ENCODE measurements at regions not wholly inside any gene's neighbourhood (a gene's known extent, or its start where the extent isn't known, plus 50 kb on each side); places are given as distances from the start of the nearest gene placed in this dataset.

GRCh38 chr5:143761663-143762062 lies 50.3 kb upstream of the HMHB1 start:
- Histone ChIP-seq H3K4me3 (ENCODE audit: low read depth in 1 of 3, low read length in 3 of 3) (no peak overlapping the region), H3K9me3 (ENCODE audit: control insufficient read depth in 2 of 2, insufficient read depth in 1 of 2, low read depth in 1 of 2, low read length in 1 of 2) (no peaks in the 10 kb centered on the region), H3K27me3 (ENCODE audit: control insufficient read depth in 3 of 3, insufficient read depth in 3 of 3, low read length in 3 of 3) (peaks cover 0 to 3% (median 0%) of the 10 kb centered on the region in 3 donors), H3K4me1 (ENCODE audit: control insufficient read depth in 3 of 3, insufficient read depth in 2 of 3, low read depth in 1 of 3, low read length in 2 of 3) (no peaks in the 10 kb centered on the region), H3K27ac (ENCODE audit: low read depth in 1 of 3, low read length in 2 of 3) (no peak overlapping the region), H3K36me3 (ENCODE audit: control insufficient read depth in 3 of 3, insufficient read depth in 2 of 3, low read depth in 1 of 3, low read length in 3 of 3) (no peaks in the 10 kb centered on the region)
- no peak for FAIRE-seq
- 78 to 84% (median 80%) methylated on average over 3 of the region's 3 CpGs for WGBS, 3 donors
- DNase-seq: no peak

- no peak overlapping the region for H3K4me3 ChIP-seq (ENCODE audit: low read depth in 1 of 3, low read length in 3 of 3)
- no peaks in the 10 kb centered on the region for H3K4me1 ChIP-seq (ENCODE audit: control insufficient read depth in 3 of 3, insufficient read depth in 2 of 3, low read depth in 1 of 3, low read length in 2 of 3)
- no peaks in the 10 kb centered on the region for H3K9me3 ChIP-seq (ENCODE audit: control insufficient read depth in 2 of 2, insufficient read depth in 1 of 2, low read depth in 1 of 2, low read length in 1 of 2)
- 88 to 95% (median 95%) methylated on average over 1 of the region's 1 CpG for WGBS, 3 donors
- H3K36me3 ChIP-seq (ENCODE audit: control insufficient read depth in 3 of 3, insufficient read depth in 2 of 3, low read depth in 1 of 3, low read length in 3 of 3): no peaks in the 10 kb centered on the region
- no peak for DNase-seq
- peaks cover 0 to 3% (median 0%) of the 10 kb centered on the region in 3 donors for H3K27me3 ChIP-seq (ENCODE audit: control insufficient read depth in 3 of 3, insufficient read depth in 3 of 3, low read length in 3 of 3)
- H3K27ac ChIP-seq (ENCODE audit: low read depth in 1 of 3, low read length in 2 of 3): no peak overlapping the region
- no peak for FAIRE-seq
These were observed 51.2 kb upstream of the HMHB1 start for GRCh38 chr5:143760755-143761154.

DNA sequence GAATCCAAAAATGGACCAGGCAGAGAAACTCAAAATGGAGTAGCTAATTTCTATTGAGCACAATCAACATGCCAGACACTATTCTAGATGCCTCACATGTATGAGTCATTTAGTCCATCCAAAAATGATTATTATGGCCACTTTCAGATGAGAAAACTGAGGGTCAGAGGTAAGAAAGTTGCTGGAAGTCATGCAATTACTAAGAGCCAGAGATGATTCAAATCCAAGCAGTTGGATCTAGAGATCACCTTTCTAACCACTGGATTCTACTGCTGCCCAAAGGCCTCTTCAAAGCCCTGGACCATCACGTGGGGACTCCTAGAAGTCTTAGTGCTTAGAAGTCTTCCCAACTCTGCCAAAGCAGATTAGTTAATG lies 51.8 kb upstream of the HMHB1 start:
- Histone ChIP-seq H3K27ac (ENCODE audit: low read depth in 1 of 3, low read length in 2 of 3) (no peak overlapping the region), H3K9me3 (ENCODE audit: control insufficient read depth in 2 of 2, insufficient read depth in 1 of 2, low read depth in 1 of 2, low read length in 1 of 2) (no peaks in the 10 kb centered on the region), H3K4me3 (ENCODE audit: low read depth in 1 of 3, low read length in 3 of 3) (no peak overlapping the region), H3K36me3 (ENCODE audit: control insufficient read depth in 3 of 3, insufficient read depth in 2 of 3, low read depth in 1 of 3, low read length in 3 of 3) (no peaks in the 10 kb centered on the region), H3K27me3 (ENCODE audit: control insufficient read depth in 3 of 3, insufficient read depth in 3 of 3, low read length in 3 of 3) (peaks cover 0 to 3% (median 0%) of the 10 kb centered on the region in 3 donors), H3K4me1 (ENCODE audit: control insufficient read depth in 3 of 3, insufficient read depth in 2 of 3, low read depth in 1 of 3, low read length in 2 of 3) (no peaks in the 10 kb centered on the region)
- no peak for DNase-seq
- FAIRE-seq: no peak
- 39 to 73% (median 44%) methylated on average over 1 of the region's 1 CpG for WGBS, 3 donors

DNA sequence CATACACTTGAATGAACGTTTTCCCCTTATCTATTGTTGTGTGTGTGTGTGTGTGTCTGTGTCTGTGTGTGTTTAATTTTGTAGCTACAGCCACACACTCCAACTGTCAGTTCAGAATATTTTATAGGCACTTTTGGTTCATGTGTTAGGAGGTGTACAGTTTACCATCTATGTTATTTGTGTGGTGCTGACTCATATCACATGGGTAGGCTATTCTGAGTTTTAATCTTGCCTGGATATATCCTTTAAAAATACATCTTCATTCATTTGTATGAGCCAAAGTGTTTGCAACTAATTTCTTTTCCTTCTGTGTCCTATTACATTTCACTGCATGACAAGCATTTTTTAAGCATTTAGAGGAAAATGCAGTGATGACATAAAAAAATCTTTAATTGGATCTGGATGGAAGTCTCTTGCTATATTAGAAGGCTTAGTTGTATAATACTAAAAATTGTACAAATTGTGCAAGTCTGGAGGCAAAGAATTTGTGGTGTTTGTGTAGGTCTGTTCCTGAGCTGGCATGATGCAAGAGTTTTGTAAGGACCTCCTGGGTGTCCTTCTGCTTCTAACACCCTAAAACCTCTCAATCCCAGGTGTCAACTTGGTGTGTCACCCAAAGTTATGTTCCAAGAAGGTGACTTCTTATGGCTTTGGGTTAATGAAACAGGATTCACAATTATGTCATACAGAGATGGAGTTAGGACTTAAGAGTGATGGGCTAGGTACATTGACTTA lies 52.4 kb upstream of the HMHB1 start:
- WGBS, 3 donors: 10 to 33% (median 16%) methylated on average over 1 of the region's 1 CpG
- no peaks in the 10 kb centered on the region for H3K36me3 ChIP-seq (ENCODE audit: control insufficient read depth in 3 of 3, insufficient read depth in 2 of 3, low read depth in 1 of 3, low read length in 3 of 3)
- no peaks in the 10 kb centered on the region for H3K9me3 ChIP-seq (ENCODE audit: control insufficient read depth in 2 of 2, insufficient read depth in 1 of 2, low read depth in 1 of 2, low read length in 1 of 2)
- no peak for FAIRE-seq
- H3K4me1 ChIP-seq (ENCODE audit: control insufficient read depth in 3 of 3, insufficient read depth in 2 of 3, low read depth in 1 of 3, low read length in 2 of 3): no peaks in the 10 kb centered on the region
- no peak overlapping the region for H3K4me3 ChIP-seq (ENCODE audit: low read depth in 1 of 3, low read length in 3 of 3)
- H3K27me3 ChIP-seq (ENCODE audit: control insufficient read depth in 3 of 3, insufficient read depth in 3 of 3, low read length in 3 of 3): peaks cover 0 to 3% (median 0%) of the 10 kb centered on the region in 3 donors
- no peak overlapping the region for H3K27ac ChIP-seq (ENCODE audit: low read depth in 1 of 3, low read length in 2 of 3)
- DNase-seq: no peak

DNA sequence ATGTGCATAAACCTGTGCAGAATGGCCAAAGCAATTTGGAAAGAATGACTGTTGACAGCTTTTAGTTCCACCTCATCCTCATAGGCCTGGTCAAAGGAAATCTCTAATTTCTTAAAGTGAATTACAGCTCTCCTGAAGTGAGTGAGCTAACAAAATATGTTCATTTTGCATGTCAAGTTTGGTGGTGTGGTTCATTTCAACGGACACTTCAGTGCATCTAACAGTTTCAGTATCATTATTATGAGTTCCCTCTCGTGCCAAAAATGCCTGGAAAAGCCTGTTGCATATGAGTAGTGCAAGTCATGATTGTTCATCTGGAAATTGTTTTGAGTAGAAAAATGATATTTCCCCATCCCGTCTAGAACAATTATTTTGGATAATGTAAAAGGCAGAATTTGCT lies 53.2 kb upstream of the HMHB1 start:
- DNase-seq (no peak), FAIRE-seq (no peak)

GRCh38 chr5:143758015-143758414 lies 53.9 kb upstream of the HMHB1 start:
- Histone ChIP-seq H3K27ac (ENCODE audit: low read depth in 1 of 3, low read length in 2 of 3) (no peak overlapping the region), H3K4me3 (ENCODE audit: low read depth in 1 of 3, low read length in 3 of 3) (peak overlapping the region in 1 of 3 donors; percentile 6), H3K36me3 (ENCODE audit: control insufficient read depth in 3 of 3, insufficient read depth in 2 of 3, low read depth in 1 of 3, low read length in 3 of 3) (no peaks in the 10 kb centered on the region), H3K4me1 (ENCODE audit: control insufficient read depth in 3 of 3, insufficient read depth in 2 of 3, low read depth in 1 of 3, low read length in 2 of 3) (no peaks in the 10 kb centered on the region), H3K27me3 (ENCODE audit: control insufficient read depth in 3 of 3, insufficient read depth in 3 of 3, low read length in 3 of 3) (peaks cover 0 to 3% (median 0%) of the 10 kb centered on the region in 3 donors), H3K9me3 (ENCODE audit: control insufficient read depth in 2 of 2, insufficient read depth in 1 of 2, low read depth in 1 of 2, low read length in 1 of 2) (no peaks in the 10 kb centered on the region)
- FAIRE-seq (no peak), DNase-seq (no peak)
- 84 to 89% (median 88%) methylated on average over 2 of the region's 2 CpGs for WGBS, 3 donors

More for the DNA sequence above, 53.2 kb upstream of the HMHB1 start:
- Histone ChIP-seq H3K27ac (ENCODE audit: low read depth in 1 of 3, low read length in 2 of 3) (no peak overlapping the region), H3K27me3 (ENCODE audit: control insufficient read depth in 3 of 3, insufficient read depth in 3 of 3, low read length in 3 of 3) (peaks cover 0 to 3% (median 0%) of the 10 kb centered on the region in 3 donors), H3K36me3 (ENCODE audit: control insufficient read depth in 3 of 3, insufficient read depth in 2 of 3, low read depth in 1 of 3, low read length in 3 of 3) (no peaks in the 10 kb centered on the region), H3K9me3 (ENCODE audit: control insufficient read depth in 2 of 2, insufficient read depth in 1 of 2, low read depth in 1 of 2, low read length in 1 of 2) (no peaks in the 10 kb centered on the region), H3K4me3 (ENCODE audit: low read depth in 1 of 3, low read length in 3 of 3) (no peak overlapping the region), H3K4me1 (ENCODE audit: control insufficient read depth in 3 of 3, insufficient read depth in 2 of 3, low read depth in 1 of 3, low read length in 2 of 3) (no peaks in the 10 kb centered on the region)
- WGBS, 3 donors: 53 to 69% (median 58%) methylated on average over 3 of the region's 3 CpGs

GRCh38 chr5:143757116-143757515 lies 54.8 kb upstream of the HMHB1 start:
- FAIRE-seq (no peak), DNase-seq (no peak)
- H3K4me1 ChIP-seq (ENCODE audit: control insufficient read depth in 3 of 3, insufficient read depth in 2 of 3, low read depth in 1 of 3, low read length in 2 of 3): no peaks in the 10 kb centered on the region
- no peaks in the 10 kb centered on the region for H3K36me3 ChIP-seq (ENCODE audit: control insufficient read depth in 3 of 3, insufficient read depth in 2 of 3, low read depth in 1 of 3, low read length in 3 of 3)
- no peak overlapping the region for H3K4me3 ChIP-seq (ENCODE audit: low read depth in 1 of 3, low read length in 3 of 3)
- H3K9me3 ChIP-seq (ENCODE audit: control insufficient read depth in 2 of 2, insufficient read depth in 1 of 2, low read depth in 1 of 2, low read length in 1 of 2): no peaks in the 10 kb centered on the region
- no peak overlapping the region for H3K27ac ChIP-seq (ENCODE audit: low read depth in 1 of 3, low read length in 2 of 3)
- 80 to 86% (median 84%) methylated on average over 2 of the region's 2 CpGs for WGBS, 3 donors
- no peaks in the 10 kb centered on the region for H3K27me3 ChIP-seq (ENCODE audit: control insufficient read depth in 3 of 3, insufficient read depth in 3 of 3, low read length in 3 of 3)

- WGBS, 3 donors: 60 to 89% (median 80%) methylated on average over 1 of the region's 1 CpG
- no peak for FAIRE-seq
- Histone ChIP-seq H3K9me3 (ENCODE audit: control insufficient read depth in 2 of 2, insufficient read depth in 1 of 2, low read depth in 1 of 2, low read length in 1 of 2) (no peaks in the 10 kb centered on the region), H3K27ac (ENCODE audit: low read depth in 1 of 3, low read length in 2 of 3) (no peak overlapping the region), H3K4me3 (ENCODE audit: low read depth in 1 of 3, low read length in 3 of 3) (no peak overlapping the region), H3K27me3 (ENCODE audit: control insufficient read depth in 3 of 3, insufficient read depth in 3 of 3, low read length in 3 of 3) (no peaks in the 10 kb centered on the region), H3K4me1 (ENCODE audit: control insufficient read depth in 3 of 3, insufficient read depth in 2 of 3, low read depth in 1 of 3, low read length in 2 of 3) (no peaks in the 10 kb centered on the region), H3K36me3 (ENCODE audit: control insufficient read depth in 3 of 3, insufficient read depth in 2 of 3, low read depth in 1 of 3, low read length in 3 of 3) (no peaks in the 10 kb centered on the region)
- DNase-seq: no peak
These were observed 56.0 kb upstream of the HMHB1 start for GRCh38 chr5:143755966-143756365.

Data from small intestine (tissue), 7 donors.